ENCODE measurements at regions not wholly inside any gene's neighbourhood (a gene's known extent, or its start where the extent isn't known, plus 50 kb on each side); places are given as distances from the start of the nearest gene placed in this dataset.

DNA sequence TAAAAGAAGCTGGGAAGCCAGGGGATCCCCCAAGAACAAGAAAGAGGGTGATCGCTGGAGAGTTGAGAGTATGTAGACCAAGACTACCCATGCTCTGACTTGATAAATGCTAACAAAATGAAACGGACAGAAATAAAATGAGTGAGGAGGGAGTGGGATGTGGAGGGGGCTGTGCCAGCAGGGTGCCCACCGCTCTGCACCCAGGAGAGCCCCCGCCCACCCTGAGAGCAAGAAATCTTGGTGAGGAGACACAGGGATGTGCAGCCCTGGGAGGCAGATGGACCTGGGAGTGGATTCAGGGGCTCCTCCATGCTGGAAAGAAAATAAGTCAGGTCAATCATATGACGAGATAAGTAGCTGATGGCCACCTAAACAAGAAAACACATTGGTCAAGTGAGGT is 590.9 kb downstream of the AJAP1 start:
- H3K27me3 ChIP-seq: peaks cover 0 to 3% (median 0%) of the 10 kb centered on the region in 3 donors
- TF ChIP-seq, protein P1, sequence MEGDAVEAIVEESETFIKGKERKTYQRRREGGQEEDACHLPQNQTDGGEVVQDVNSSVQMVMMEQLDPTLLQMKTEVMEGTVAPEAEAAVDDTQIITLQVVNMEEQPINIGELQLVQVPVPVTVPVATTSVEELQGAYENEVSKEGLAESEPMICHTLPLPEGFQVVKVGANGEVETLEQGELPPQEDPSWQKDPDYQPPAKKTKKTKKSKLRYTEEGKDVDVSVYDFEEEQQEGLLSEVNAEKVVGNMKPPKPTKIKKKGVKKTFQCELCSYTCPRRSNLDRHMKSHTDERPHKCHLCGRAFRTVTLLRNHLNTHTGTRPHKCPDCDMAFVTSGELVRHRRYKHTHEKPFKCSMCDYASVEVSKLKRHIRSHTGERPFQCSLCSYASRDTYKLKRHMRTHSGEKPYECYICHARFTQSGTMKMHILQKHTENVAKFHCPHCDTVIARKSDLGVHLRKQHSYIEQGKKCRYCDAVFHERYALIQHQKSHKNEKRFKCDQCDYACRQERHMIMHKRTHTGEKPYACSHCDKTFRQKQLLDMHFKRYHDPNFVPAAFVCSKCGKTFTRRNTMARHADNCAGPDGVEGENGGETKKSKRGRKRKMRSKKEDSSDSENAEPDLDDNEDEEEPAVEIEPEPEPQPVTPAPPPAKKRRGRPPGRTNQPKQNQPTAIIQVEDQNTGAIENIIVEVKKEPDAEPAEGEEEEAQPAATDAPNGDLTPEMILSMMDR (IDR thresholded peaks at IDR 0.05 in 4 of 5, conservative IDR thresholded peaks at IDR 0.05 in 1 of 5): no peak
- TF ChIP-seq POLR2A (IDR thresholded peaks at IDR 0.05): no peak
- intact Hi-C loops (cut with DNase I; ENCODE audit: low total_unique reads) (no loop called here), in situ Hi-C loops (cut with MboI; ENCODE audit: low sequenced_read_pairs in 4 of 4) (no loop called here)
- H3K27ac ChIP-seq: no peak overlapping the region
- H3K36me3 ChIP-seq: no peaks in the 10 kb centered on the region
- H3K4me3 ChIP-seq: no peak overlapping the region
- ATAC-seq (no peak), DNase-seq (no peak)
- H3K9me3 ChIP-seq: no peaks in the 10 kb centered on the region
- no peaks in the 10 kb centered on the region for H3K4me1 ChIP-seq

DNA sequence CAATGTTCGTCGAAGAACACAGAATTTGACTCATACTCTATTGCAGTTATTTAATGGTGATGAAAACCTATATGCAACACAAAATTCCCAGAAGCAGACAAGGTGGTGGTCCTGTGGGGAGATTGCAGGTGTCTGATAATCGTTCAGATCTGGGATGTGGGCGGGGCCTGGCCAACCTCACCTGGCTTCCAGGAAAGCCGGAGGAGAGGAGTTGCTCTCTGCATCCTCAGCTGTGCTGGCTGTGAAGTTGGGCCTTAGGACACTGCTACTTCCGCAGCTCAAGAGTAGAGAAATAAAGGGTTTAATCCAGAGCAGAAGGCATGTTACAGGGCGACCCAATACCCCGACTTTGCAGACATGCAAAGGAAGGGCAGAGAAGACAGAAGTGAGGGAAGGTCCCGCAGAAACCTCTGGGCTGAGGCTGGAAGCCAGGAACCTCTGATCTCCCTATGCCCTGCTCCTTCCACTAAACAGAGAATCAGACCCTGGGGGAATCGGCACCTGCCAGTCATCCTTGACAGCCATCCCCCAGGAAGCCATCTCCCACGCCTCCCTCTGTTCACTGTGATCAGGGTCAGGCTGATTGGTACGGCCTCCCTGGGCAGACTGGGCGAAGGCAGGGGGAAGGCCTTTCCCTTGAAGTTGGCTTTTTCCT is 590.3 kb downstream of the AJAP1 start:
- intact Hi-C loops (cut with DNase I; ENCODE audit: low total_unique reads) (no loop called here), in situ Hi-C loops (cut with MboI; ENCODE audit: low sequenced_read_pairs in 4 of 4) (no loop called here)
- no peak for TF ChIP-seq POLR2A (IDR thresholded peaks at IDR 0.05)
- TF ChIP-seq, protein P1 (IDR thresholded peaks at IDR 0.05 in 4 of 5, conservative IDR thresholded peaks at IDR 0.05 in 1 of 5): no peak
- Histone ChIP-seq H3K36me3 (no peaks in the 10 kb centered on the region), H3K4me3 (no peak overlapping the region), H3K9me3 (no peaks in the 10 kb centered on the region), H3K27me3 (peaks cover 0 to 3% (median 0%) of the 10 kb centered on the region in 3 donors), H3K27ac (no peak overlapping the region), H3K4me1 (no peaks in the 10 kb centered on the region)
- ATAC-seq: no peak
- DNase-seq: no peak

DNA sequence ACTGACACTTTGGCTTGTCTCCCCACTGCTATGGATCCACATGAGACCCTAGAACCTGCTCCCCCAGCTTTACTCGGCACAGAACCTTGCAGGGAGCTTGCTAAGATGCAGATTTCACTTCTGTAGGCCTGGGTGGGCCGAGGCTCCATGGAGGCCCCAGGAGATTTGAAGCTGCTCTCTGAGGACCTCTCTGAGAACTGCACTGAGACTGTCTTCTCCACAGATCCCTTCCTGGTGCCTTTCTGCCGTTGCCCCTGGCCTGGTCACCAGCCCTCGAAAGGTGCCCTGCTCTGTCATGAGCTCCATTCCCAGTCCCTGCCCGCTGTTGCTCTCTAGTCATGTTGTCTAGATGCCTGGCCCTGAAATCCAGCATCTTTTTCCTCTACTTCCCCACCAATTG is 588.4 kb downstream of the AJAP1 start:
- H3K4me3 ChIP-seq: no peak overlapping the region
- intact Hi-C loops (cut with DNase I; ENCODE audit: low total_unique reads) (no loop called here), in situ Hi-C loops (cut with MboI; ENCODE audit: low sequenced_read_pairs in 4 of 4) (no loop called here)
- no peaks in the 10 kb centered on the region for H3K36me3 ChIP-seq
- no peaks in the 10 kb centered on the region for H3K9me3 ChIP-seq
- no peaks in the 10 kb centered on the region for H3K27me3 ChIP-seq
- no peak for TF ChIP-seq POLR2A (IDR thresholded peaks at IDR 0.05)
- TF ChIP-seq, protein P1 (IDR thresholded peaks at IDR 0.05 in 4 of 5, conservative IDR thresholded peaks at IDR 0.05 in 1 of 5): no peak
- H3K27ac ChIP-seq: no peak overlapping the region
- no peak for ATAC-seq
- no peaks in the 10 kb centered on the region for H3K4me1 ChIP-seq
- no peak for DNase-seq

DNA sequence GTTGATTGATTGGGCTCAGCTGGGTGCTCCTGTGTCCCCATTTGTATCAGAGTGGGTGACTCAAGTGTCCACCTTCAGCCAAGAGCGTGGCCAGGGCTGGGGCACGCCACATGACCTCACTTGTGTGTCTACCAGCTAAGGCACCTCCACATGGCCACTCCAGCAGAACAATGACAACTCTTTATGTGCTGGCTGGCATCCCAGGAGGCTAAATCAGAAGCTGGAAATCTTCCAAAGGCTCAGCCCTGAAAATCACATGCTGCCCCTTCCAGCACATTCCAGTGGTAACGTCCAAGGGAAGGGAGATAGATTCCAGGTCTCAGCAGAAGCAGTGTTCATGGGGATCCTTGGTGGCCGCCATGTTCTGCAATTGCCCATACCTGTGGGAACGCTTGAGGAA is 585.5 kb downstream of the AJAP1 start:
- Histone ChIP-seq H3K4me3 (no peak overlapping the region), H3K27ac (no peak overlapping the region), H3K4me1 (no peaks in the 10 kb centered on the region), H3K36me3 (no peaks in the 10 kb centered on the region), H3K9me3 (no peaks in the 10 kb centered on the region), H3K27me3 (no peaks in the 10 kb centered on the region)
- no peak for DNase-seq
- TF ChIP-seq POLR2A (IDR thresholded peaks at IDR 0.05): no peak
- TF ChIP-seq, protein P1 (IDR thresholded peaks at IDR 0.05 in 4 of 5, conservative IDR thresholded peaks at IDR 0.05 in 1 of 5): no peak
- intact Hi-C loops (cut with DNase I; ENCODE audit: low total_unique reads) (no loop called here), in situ Hi-C loops (cut with MboI; ENCODE audit: low sequenced_read_pairs in 4 of 4) (no loop called here)
- ATAC-seq: no peak

All from gastrocnemius medialis (tissue), 4 donors.